Keratinocyte (primary cell): ENCODE measurements at regions not wholly inside any gene's neighbourhood (a gene's known extent, or its start where the extent isn't known, plus 50 kb on each side); places are given as distances from the start of the nearest gene placed in this dataset.

Experiments
- DNase-seq: peaks from one replicate; pipeline ENCODE4 v3.0.0-alpha.2; 2011; ENCODE audit warnings: low read depth, missing footprints, low spot score
- FAIRE-seq: peaks from 2 replicates; lab custom pipeline; 2011; peaks lifted over from hg19 to GRCh38; lab: Jason Lieb, UNC
- H2AFZ ChIP-seq: 2 replicates; pipeline ENCODE4 v1.6.0; 2012; ENCODE audit warnings: low read length, control low read depth, inconsistent platforms; ENCODE audit not compliant: control insufficient read depth
- H3K27ac ChIP-seq: 2 replicates; pipeline ENCODE4 v1.5.1; 2011; ENCODE audit warnings: low read length; ENCODE audit not compliant: control insufficient read depth, insufficient read depth
- H3K27me3 ChIP-seq: 3 replicates; pipeline ENCODE4 v1.6.0; 2011; ENCODE audit warnings: low read length; ENCODE audit not compliant: control insufficient read depth, insufficient read depth; ENCODE audit errors: extremely low read depth
- H3K36me3 ChIP-seq, 2 experiments: 2 replicates in 1 of 2; 3 replicates in 1 of 2; pipeline ENCODE4 v1.5.1; 2011; ENCODE audit warnings: low read length in 2 of 2, mild to moderate bottlenecking in 1 of 2; ENCODE audit not compliant: control insufficient read depth in 2 of 2, insufficient read depth in 2 of 2; ENCODE audit errors: extremely low read depth in 1 of 2
- H3K4me1 ChIP-seq: 3 replicates; pipeline ENCODE4 v1.5.1; 2011; ENCODE audit warnings: low read length; ENCODE audit not compliant: control insufficient read depth, insufficient read depth; ENCODE audit errors: extremely low read depth
- H3K4me2 ChIP-seq: 3 replicates; pipeline ENCODE4 v1.6.0; 2011; ENCODE audit warnings: low read depth, low read length; ENCODE audit not compliant: control insufficient read depth, insufficient read depth; ENCODE audit errors: extremely low read depth
- H3K4me3 ChIP-seq, 3 experiments: fragments of 200-600 bp in 1 of 3; sonication (generic) in 1 of 3; 2 replicates in 2 of 3; 3 replicates in 1 of 3; pipeline ENCODE4 v1.5.1; 2011 to 2016; ENCODE audit warnings: low read length in 3 of 3, mild to moderate bottlenecking in 3 of 3, control low read depth in 2 of 3, inconsistent platforms in 1 of 3, low read depth in 1 of 3, mixed read lengths in 1 of 3, mixed run types in 1 of 3, moderate library complexity in 1 of 3; ENCODE audit not compliant: control insufficient read depth in 2 of 3, insufficient read depth in 2 of 3; ENCODE audit errors: extremely low read depth in 1 of 3
- H3K79me2 ChIP-seq: 2 replicates; pipeline ENCODE4 v1.6.0; 2012; ENCODE audit warnings: low read length; ENCODE audit not compliant: control insufficient read depth, insufficient read depth
- H3K9ac ChIP-seq: 3 replicates; pipeline ENCODE4 v1.6.0; 2011; ENCODE audit warnings: low read length; ENCODE audit not compliant: control insufficient read depth, insufficient read depth; ENCODE audit errors: extremely low read depth
- H3K9me1 ChIP-seq: 3 replicates; pipeline ENCODE4 v1.6.0; 2011; ENCODE audit warnings: low read length; ENCODE audit not compliant: control insufficient read depth, insufficient read depth; ENCODE audit errors: extremely low read depth
- H3K9me3 ChIP-seq: 2 replicates; pipeline ENCODE4 v1.5.1; 2012; ENCODE audit warnings: low read depth, low read length; ENCODE audit not compliant: control insufficient read depth
- H4K20me1 ChIP-seq: 3 replicates; pipeline ENCODE4 v1.6.0; 2011; ENCODE audit warnings: low read length; ENCODE audit not compliant: control insufficient read depth, insufficient read depth; ENCODE audit errors: extremely low read depth
- CTCF ChIP-seq, 3 experiments: IDR thresholded peaks in 1 of 3; conservative IDR thresholded peaks in 1 of 3; optimal IDR thresholded peaks in 1 of 3; 2 replicates in 2 of 3; 3 replicates in 1 of 3; pipeline versions ENCODE3 to v1.5.1; 2011; ENCODE audit warnings: low read length in 3 of 3, mild to moderate bottlenecking in 3 of 3, moderate library complexity in 2 of 3, control low read depth in 1 of 3, inconsistent platforms in 1 of 3; ENCODE audit not compliant: insufficient read depth in 2 of 3; ENCODE audit errors: extremely low read depth in 1 of 3
- EZH2 ChIP-seq: IDR thresholded peaks from one replicate; pipeline ENCODE4 v1.6.1; 2012; ENCODE audit warnings: inconsistent platforms, mild to moderate bottlenecking, low read length, moderate library complexity
- dilution Hi-C: fragments of 300-500 bp; cut with MboI; formaldehyde crosslinking; loops from one replicate; pipeline ENCODE4 v1.7.0; 2020; ENCODE audit warnings: low sequenced_read_pairs; ENCODE audit not compliant: extremely low pct_ligation_motif_present

DNA sequence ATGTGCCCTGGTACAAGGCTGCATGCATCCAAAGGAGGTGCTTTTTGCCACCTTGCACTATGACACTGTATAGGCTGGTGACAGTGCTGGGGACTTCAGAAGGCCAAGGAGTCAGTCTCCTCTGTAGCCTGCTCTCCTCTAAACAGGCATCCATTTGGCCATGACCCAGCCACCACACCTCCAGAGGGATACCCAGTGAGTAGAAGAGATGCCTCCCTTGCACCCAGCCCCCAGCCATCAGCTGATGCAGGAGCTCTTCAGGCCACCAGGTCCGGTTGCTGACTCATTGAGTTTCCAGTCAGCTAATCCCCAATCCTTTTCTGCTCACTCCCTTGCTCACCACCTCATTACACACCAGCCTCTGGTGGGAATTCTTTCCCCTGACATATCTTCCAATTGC lies 99.8 kb downstream of the PJA1 start:
- H4K20me1 ChIP-seq: no peaks in the 10 kb centered on the region
- H3K9me1 ChIP-seq: no peaks in the 10 kb centered on the region
- H3K4me2 ChIP-seq: no peak overlapping the region
- no peak overlapping the region for H3K4me3 ChIP-seq
- no peaks in the 10 kb centered on the region for H3K79me2 ChIP-seq
- no peaks in the 10 kb centered on the region for H3K4me1 ChIP-seq
- H3K27me3 ChIP-seq: peaks cover 3% of the 10 kb centered on the region
- DNase-seq: no peak
- H3K36me3 ChIP-seq: no peaks in the 10 kb centered on the region
- no peak overlapping the region for H3K27ac ChIP-seq
- TF ChIP-seq CTCF (optimal IDR thresholded peaks at IDR 0.05 in 1 of 3, IDR thresholded peaks at IDR 0.05 in 1 of 3, conservative IDR thresholded peaks at IDR 0.05 in 1 of 3; ENCODE audit: extremely low read depth in 1 of 3, insufficient read depth in 2 of 3, low read length in 3 of 3) (no peak), EZH2 (no peak)
- H2AFZ ChIP-seq: no peak overlapping the region
- no peak for FAIRE-seq
- dilution Hi-C loops: no loop called here
- no peaks in the 10 kb centered on the region for H3K9me3 ChIP-seq
- no peak overlapping the region for H3K9ac ChIP-seq

GRCh38 chrX:69063486-69063885 lies 101.8 kb downstream of the PJA1 start:
- Histone ChIP-seq H3K4me3 (no peak overlapping the region), H3K9ac (no peak overlapping the region), H3K4me1 (no peaks in the 10 kb centered on the region), H2AFZ (no peak overlapping the region), H3K27me3 (no peaks in the 10 kb centered on the region), H3K79me2 (no peaks in the 10 kb centered on the region), H3K36me3 (no peaks in the 10 kb centered on the region), H3K27ac (no peak overlapping the region), H3K4me2 (no peak overlapping the region), H3K9me3 (no peaks in the 10 kb centered on the region), H4K20me1 (no peaks in the 10 kb centered on the region), H3K9me1 (no peaks in the 10 kb centered on the region)
- TF ChIP-seq EZH2 (no peak), CTCF (optimal IDR thresholded peaks at IDR 0.05 in 1 of 3, IDR thresholded peaks at IDR 0.05 in 1 of 3, conservative IDR thresholded peaks at IDR 0.05 in 1 of 3; ENCODE audit: extremely low read depth in 1 of 3, insufficient read depth in 2 of 3, low read length in 3 of 3) (no peak)
- dilution Hi-C loops: no loop called here
- FAIRE-seq (no peak), DNase-seq (no peak)
